OCI-M1 (cell line): ENCODE measurements at regions not wholly inside any gene's neighbourhood (a gene's known extent, or its start where the extent isn't known, plus 50 kb on each side); places are given as distances from the start of the nearest gene placed in this dataset.

Experiments
- DNase-seq: peaks from one replicate; lab custom pipeline; 2025; lab: John Stamatoyannopoulos, UW

DNA sequence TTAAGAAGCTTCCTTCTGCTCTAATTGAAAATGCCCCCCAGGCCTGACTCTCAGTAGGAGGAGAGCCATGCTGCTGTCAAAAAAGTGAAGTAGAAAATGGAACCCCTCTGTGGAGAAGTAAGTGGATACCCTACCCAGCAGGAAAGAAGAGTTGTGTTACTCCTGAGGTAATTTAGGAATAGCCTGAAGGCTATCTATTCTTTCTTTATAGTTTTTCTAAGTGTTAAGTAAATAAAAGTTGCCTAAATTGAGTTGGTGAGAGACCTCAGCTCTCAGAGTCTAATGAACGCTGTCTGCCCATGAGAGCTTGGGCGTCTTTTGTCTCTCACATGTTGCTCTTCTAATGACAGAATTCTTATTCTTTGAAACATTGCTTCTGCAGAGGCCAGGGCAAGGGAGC, 116.2 kb downstream of the NSUN3 start:
- no peak for DNase-seq

DNA sequence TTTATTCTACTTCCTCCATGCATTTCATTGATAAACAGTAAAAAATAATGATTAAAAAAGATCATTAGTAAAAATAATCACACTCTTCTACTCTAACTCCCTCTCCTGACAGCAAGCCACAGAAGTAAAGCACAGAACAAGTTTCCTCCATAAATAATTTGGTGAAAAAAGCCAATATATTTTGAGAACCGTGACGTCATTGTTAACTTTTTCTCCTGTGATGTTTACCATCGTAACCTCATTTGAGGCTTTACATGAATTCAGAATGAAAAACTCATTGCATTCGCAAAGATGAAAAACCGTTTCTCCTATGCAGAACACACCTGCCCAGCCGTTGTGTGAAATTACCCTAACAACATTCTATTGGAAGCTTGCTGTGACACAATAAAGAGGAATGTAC, 120.7 kb downstream of the NSUN3 start:
- DNase-seq, result no peak

DNA sequence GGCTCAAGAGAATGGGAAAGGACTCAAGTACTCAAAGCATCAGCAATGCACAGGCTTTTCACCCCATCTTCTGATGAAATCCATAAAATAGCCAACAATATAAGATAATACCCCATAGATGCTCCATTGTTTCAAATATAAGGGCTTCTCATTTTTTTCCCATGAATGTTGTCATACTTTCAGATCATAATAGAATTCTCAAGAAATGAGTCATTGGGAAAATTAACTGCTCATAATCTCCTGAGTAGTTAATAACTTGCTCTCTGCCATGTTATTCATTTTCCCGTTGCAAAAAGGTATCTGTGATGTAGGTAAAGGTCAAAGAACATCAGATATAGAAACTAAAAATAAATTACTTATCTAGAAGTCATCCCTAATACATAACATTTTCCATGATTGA, 121.9 kb downstream of the NSUN3 start:
- DNase-seq, result no peak

- DNase-seq, result no peak
Observed at GRCh38 chr3:94185753-94186152, 122.9 kb downstream of the NSUN3 start.

DNA sequence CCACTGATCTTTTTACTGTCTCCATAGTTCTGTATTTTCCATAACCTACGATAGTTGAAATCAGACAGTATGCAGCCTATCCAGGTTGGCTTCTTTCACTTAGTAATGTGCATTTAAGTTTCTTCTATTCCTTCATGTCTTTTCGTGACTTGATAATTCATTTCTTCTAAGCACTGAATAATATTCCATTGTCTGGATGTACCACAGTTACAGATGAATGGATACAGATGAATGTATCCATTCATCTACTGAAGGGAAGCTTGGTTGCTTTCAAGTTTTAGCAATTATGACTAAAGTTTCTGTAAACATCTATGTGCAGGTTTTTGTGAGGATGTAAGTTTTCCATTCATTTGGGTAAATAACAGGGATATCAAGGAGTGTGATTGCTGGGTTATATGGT, 124.8 kb downstream of the NSUN3 start:
- no peak for DNase-seq

DNA sequence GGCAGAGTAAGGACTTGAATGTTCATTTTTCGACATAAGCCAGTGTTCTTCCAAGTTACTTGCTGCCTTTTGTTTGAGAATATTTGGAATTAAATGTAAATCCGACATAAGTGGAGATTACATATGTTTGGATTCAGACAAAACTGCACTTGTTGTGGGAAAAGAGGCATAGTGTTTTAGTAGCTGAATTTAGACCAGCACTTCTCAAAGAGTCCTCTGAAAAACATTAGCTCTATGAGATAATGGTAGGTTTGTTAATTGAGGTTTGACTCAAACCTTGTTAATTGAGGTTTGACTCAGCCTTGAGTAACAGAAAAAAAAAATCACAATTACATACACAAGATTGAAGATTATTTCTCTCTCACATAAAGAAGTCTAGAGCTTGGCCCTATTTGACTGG, 132.5 kb downstream of the NSUN3 start:
- no peak for DNase-seq

GRCh38 chr3:94206291-94206690, 143.4 kb downstream of the NSUN3 start:
- no peak for DNase-seq

DNA sequence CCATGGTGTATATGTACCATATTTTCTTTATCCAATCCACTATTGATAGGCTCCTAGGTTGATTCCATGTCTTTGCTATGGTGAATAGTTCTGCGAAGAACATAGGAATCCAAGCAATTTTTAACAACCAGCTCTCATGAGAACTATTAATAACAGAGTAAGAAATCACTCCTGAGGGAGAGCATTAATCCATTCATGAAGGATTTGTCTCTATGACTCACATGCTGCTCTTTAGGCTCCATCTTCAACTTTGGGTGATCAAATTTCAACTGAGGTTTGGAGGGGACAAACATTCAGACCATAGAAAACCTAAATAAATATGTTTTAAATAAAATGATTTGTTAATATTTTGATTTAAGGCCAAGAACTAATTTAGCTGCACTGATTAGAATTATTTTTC, 147.4 kb downstream of the NSUN3 start:
- no peak for DNase-seq

- DNase-seq, result no peak
Observed at GRCh38 chr3:94217406-94217805, 154.5 kb downstream of the NSUN3 start.

DNA sequence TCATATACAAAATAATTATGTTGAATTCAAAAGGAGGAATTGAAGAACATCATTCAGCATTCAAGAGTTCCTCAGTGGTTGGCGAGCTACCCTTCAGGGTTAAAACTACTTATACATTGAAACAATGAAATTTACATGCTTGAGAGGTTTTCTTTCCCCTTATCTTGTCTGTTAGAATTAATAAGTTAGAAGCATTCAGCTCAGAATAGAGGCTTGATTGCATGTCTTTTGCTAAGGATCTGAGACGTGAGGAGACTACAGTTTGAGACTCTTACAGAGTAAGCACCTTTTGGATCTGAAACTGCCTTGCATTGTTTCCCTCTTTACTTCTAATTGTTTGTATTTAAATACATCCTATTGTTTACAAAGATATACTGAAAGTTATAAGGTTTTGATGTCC, 157.6 kb downstream of the NSUN3 start:
- no peak for DNase-seq

DNA sequence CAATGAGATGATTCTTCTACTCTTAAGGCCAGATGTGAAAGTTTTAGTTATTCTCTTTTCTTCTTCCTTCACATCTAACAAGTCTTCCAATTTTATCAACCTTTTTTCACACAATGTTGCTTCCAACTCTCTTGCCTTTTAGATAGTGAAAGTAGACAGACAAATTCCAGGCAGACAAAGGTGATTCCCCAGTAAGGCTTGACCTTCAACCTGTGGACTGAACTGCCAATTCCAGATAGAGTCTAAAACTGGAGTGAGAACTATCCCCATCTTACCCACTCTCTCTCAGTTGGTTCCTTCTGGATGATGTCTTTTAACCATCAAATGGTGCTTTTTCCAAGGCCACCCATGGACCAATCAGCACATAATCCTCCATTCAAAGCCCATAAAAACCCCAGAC, 159.0 kb downstream of the NSUN3 start:
- no peak for DNase-seq

GRCh38 chr3:94225148-94225865, 162.4 kb downstream of the NSUN3 start:
- no peak for DNase-seq

DNA sequence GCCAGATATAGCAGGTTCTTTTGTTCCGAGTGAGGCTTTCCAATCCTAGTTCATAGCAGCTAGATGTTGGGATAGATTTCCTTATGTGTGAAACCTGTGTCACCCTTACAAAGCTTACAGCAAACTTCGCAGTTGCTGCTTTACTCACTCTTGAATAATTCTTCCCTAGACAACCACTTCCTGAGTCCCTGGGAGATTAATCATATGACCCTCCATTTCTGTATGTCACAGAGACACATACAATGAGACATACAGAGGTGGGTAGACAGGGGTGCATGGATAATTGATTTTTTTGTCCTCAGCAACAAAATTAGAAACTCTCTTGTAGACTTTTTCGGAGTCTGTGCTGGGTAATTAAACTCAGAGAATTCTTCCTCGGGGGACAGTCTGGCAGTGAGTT, 163.2 kb downstream of the NSUN3 start:
- no peak for DNase-seq

DNA sequence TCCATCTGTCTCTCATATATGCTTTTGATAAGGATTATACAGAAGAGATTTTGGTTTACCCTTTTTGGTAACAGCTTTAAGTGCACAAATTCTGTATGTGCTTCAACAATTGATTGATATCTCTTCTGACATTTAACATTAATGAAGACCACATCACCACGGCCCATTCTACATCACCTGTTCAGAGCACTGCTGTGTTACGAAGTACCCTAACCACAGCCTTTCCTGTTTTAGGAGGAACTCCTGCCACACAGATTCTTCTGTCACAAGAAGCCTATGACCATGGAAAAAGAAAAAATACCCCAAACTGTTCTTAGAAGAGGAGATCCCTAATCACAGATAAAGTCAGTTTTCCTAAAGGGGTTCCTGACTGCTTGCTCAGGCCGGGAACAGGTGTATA, 170.1 kb downstream of the NSUN3 start:
- no peak for DNase-seq

DNA sequence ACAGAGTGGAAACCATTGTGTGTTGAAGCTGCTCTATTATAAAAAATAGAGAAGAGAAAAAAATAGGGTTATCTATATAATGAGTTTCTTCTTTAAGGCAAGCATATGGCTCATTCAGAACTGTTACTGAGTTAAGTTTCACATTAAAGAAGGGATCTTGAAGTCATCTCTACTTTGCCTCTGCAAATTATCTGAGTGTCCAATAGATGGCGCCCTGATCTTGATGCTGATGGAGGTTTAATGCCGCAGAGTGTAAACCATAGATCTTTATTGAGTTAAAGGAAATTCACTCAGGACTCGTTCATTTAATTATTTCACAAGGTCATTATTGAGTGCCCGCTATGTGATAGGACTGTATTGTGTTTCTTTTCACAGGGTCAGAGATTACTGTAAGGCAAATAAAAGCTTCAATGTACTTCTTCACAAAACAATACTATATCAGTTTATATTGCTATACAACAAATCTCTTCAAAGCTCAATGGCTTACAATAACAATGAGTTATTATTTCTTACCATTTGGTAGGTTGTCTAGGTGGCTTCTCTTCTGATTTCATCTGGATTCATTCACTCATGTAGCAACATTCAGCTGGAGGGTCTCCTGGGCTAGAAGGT, 171.4 kb downstream of the NSUN3 start:
- peak; percentile 79 for DNase-seq

DNA sequence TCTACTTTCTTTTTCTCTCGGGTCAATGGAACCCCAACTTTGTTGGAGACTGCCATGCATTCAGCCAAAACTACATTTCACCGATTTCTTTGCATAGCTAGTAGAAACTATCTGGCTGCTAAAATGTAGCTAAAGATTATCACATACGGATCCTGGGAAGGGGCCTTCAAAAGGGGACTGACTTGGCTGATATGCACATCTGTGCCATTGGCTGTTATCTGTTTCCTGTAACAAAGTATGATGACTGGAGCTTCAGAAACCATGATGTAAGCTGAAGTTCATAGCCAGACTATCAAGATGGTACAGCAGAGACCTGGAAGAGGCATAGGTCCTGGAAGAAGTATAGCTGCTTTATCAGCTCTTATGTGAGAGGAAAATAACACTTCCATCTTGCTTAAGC, 179.1 kb downstream of the NSUN3 start:
- DNase-seq, result peak; percentile 91

DNA sequence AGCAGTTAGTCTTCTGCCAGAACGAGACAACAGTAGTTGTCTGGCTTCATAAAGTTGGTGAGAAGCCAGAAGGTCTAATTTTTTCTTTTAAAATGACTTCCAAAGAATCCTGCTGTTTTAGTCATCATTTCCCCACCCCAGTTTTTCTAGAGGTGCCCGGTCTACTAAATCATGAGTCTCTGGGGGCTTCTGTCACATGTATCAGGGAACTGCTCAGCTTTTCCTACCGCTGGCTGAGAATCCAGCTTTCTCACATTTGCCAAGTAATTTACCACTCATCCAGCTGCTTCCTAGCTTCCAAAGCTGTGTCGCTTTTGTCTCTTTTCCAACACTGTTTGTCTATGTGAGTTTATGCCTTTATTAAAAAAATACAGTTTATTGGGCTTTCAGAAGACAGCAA, 183.3 kb downstream of the NSUN3 start:
- DNase-seq, result no peak

GRCh38 chr3:94248042-94248441, 185.2 kb downstream of the NSUN3 start:
- no peak for DNase-seq

GRCh38 chr3:94249491-94250079, 186.7 kb downstream of the NSUN3 start:
- DNase-seq, result peak; percentile 83

DNA sequence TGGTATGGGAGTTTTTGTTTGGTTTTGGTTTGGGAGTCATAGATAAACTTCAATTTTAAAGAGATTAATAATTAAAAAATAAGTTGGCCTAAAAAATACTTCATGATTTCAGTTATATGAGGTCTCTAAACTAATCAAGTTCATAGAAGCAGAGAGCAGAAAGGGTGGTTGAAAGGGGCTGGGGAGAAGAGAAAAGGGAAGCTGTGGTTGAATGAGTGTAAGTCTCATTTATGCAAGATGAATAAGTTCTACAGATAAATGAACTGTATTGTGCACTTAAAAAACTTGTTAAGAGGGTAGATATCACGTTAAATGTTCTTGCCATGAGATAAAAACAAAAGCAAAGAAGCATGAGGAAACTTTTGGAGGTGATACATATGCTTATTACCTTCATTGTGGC, 188.7 kb downstream of the NSUN3 start:
- DNase-seq, result peak; percentile 67

DNA sequence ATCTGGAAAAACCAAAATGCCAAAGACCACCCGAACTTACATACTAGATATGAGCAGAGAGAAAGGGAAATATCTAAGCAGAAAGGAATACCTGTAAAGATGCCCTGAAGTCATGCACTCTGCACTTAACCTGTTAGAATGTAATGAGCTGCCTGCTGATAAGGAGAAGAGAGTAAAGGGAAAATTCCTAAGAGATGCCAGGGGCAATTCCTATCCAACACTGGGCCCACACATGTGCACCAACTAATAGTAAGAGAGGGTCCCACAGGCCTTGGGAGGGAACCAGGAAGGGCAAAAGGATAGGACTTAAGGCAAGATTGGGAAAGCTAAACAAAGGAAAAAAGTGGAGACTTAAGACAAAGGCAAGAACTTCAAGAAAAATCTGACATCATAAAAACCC, 189.5 kb downstream of the NSUN3 start:
- no peak for DNase-seq

GRCh38 chr3:94256888-94257813, 194.3 kb downstream of the NSUN3 start:
- DNase-seq, result no peak

DNA sequence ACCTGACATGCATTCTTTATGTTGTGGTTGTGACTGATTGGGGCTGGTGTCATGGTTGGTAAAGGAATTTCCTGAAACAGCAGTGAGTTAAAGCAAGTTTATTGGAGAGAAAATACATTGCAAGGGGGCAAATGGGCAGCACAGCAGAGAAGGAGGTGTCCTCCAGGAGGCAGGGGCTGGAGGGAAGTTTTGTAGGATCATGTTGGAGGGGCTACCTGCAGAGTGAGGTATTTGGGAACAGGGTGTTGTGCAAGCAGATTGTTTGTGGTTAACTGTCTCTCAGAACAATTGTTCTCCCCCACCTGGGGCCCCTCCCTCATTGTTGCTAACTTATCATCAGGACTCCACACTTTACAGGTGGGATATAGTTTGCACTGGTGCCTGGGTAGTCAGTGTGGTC, 196.0 kb downstream of the NSUN3 start:
- DNase-seq, result no peak
